ENCODE measurements at regions not wholly inside any gene's neighbourhood (a gene's known extent, or its start where the extent isn't known, plus 50 kb on each side); places are given as distances from the start of the nearest gene placed in this dataset.

DNA sequence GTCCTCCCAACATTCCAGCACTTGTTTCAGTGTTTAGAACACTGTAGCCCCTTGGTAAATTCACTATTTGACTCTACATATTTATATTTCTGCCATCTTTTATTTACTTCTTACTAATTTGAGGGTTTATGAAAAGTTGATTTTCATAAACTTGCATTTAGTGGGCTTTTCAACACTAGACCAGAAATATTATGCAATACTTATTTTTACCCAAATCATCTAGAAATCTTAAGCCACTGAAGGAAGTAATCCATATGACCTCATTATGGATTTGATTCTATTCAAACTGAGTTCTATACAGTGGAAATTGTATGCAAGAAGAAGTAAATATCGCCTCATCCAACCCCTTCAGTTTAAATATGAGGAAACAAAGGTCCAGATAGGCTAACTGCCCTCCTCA is 92.6 kb upstream of the VRK2 start:
- no peaks in the 10 kb centered on the region for H3K36me3 Mint-ChIP-seq
- H3K27me3 Mint-ChIP-seq = no peaks in the 10 kb centered on the region
- H3K27ac Mint-ChIP-seq = no peak overlapping the region
- no peak overlapping the region for H3K4me3 Mint-ChIP-seq
- H3K9me3 Mint-ChIP-seq = no peaks in the 10 kb centered on the region
- no peaks in the 10 kb centered on the region for H3K4me1 Mint-ChIP-seq

DNA sequence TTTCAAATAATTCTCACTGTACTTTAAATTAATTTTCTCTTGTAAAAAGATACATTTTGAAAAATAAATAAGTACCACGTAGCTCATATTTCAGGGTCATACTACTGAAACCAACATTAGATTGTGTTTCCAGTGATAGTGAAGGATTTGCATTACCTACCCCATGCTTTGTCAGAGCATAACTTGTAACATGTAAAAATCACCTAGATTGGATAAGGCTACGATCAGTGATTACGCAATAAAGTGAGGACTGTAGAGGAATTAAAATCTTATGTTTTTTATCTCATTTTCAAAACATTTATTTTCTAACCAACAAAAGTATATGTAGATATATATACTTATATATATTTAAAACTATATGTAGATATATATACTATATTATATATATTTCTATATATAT is 89.4 kb upstream of the VRK2 start:
- H3K4me3 Mint-ChIP-seq = no peak overlapping the region
- H3K36me3 Mint-ChIP-seq = no peaks in the 10 kb centered on the region
- H3K27ac Mint-ChIP-seq = no peak overlapping the region
- H3K9me3 Mint-ChIP-seq = no peaks in the 10 kb centered on the region
- no peaks in the 10 kb centered on the region for H3K4me1 Mint-ChIP-seq
- no peaks in the 10 kb centered on the region for H3K27me3 Mint-ChIP-seq

DNA sequence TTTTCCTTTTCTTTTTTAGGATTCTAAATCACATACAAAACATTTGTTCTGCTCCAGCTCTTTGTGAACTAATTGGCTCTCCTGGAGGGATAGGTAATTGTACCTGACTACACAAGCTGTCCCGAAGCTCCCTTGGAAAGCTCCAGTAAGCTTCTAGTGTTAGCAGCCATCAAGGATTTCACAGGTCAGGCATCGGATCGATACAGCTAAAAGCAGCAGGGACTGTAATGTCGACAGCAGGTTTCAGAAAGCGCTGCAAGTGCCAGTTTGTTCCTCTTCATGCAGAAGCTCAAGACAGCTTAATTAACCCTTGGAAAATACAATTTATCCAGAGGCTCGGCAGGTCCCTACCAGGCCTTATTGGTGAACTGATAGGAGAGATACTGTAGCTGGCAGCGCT is 87.2 kb upstream of the VRK2 start:
- H3K27me3 Mint-ChIP-seq = no peaks in the 10 kb centered on the region
- H3K4me3 Mint-ChIP-seq = no peak overlapping the region
- H3K4me1 Mint-ChIP-seq = no peaks in the 10 kb centered on the region
- H3K9me3 Mint-ChIP-seq = no peaks in the 10 kb centered on the region
- no peak overlapping the region for H3K27ac Mint-ChIP-seq
- no peaks in the 10 kb centered on the region for H3K36me3 Mint-ChIP-seq

DNA sequence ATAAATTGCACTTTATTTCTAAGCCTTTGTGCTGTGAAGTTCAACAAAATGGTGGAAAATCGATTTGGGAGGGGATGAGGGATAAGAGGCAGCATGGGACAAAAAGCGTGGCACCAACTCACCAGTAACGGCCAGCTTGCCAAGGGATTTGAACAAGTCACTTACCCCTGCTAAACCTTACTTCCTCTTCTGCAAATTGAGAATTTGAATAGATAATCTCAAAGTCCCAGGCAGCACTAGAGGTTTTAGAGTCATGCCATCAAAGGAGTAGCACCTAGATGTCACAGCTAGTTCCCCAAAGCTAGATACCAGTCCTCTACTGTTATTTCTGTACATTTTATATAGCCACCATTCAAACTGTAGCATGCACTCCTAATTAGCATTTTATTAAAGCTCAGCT is 83.7 kb upstream of the VRK2 start:
- no peak overlapping the region for H3K27ac Mint-ChIP-seq

DNA sequence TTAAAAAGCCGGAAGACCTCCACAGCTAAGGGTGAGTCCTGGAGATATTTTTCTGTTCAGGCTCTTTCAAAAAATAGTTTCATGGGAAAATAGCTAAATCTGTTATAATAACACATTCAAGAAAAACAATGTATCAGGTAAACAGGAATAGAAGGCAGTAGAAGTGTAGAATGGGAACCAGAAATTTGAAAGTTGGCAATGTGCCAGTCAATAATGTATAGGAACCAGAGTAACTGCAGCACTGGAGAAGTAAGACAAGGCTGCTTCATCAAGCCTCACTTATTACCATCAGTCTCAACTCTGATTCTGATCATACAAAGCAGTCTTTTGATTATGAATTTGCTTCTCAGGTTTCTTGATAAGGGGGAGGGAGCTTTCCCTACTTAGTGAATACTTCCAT is 81.4 kb upstream of the VRK2 start:
- Mint-ChIP-seq H3K27ac (no peak overlapping the region), H3K27me3 (no peaks in the 10 kb centered on the region), H3K4me1 (no peaks in the 10 kb centered on the region), H3K36me3 (no peaks in the 10 kb centered on the region), H3K9me3 (no peaks in the 10 kb centered on the region), H3K4me3 (no peak overlapping the region)

More for the DNA sequence above, 83.7 kb upstream of the VRK2 start:
- Mint-ChIP-seq H3K9me3 (no peaks in the 10 kb centered on the region), H3K36me3 (no peaks in the 10 kb centered on the region), H3K4me3 (no peak overlapping the region), H3K4me1 (no peaks in the 10 kb centered on the region), H3K27me3 (no peaks in the 10 kb centered on the region)

DNA sequence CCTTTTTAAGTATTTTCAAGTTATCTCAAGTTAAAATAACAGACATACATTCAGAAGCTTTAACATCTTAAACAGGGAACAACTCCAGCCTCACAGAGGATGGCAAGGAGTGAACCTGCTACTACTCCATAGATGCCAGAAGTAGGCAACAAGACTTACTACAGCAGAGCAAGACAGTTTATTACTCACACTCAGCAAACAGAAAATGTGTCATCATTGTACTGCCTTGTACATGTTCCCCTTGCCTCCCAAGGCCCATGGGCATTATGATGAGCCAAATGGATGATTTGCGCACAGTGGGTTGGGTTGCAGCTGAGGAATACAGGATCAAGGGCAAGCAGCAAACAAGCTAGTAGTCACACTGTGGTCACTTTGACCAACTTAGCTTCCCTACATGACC is 80.6 kb upstream of the VRK2 start:
- H3K36me3 Mint-ChIP-seq = no peaks in the 10 kb centered on the region
- H3K27me3 Mint-ChIP-seq = no peaks in the 10 kb centered on the region
- no peaks in the 10 kb centered on the region for H3K9me3 Mint-ChIP-seq
- H3K4me3 Mint-ChIP-seq = no peak overlapping the region
- no peaks in the 10 kb centered on the region for H3K4me1 Mint-ChIP-seq
- H3K27ac Mint-ChIP-seq = no peak overlapping the region

DNA sequence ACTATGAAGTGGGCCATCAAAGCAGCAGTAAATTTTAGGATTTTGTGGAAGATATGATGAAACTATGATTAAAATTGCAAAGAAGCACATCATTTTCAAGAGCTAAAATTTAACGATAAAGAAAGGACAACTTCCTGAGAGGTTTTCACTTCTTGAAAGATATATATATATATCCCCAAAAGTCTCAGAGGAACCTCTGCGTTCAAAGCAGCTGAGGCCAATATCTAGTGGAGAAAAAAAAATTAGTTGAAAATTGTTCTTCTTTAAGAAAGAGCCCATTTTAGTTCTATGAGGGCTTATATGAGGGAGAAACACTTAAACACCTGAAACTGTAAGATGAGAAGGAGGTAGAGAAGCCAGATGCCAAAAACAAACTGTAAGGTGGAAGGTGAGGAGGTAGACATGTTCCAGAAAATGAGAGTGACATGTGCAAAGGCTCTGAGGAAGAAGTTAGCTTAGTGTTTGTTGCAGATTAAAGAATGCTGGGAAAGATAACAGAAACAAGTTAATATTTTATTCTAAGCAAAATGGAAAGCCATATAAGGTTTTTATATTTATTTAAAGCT is 72.9 kb upstream of the VRK2 start:
- Mint-ChIP-seq H3K9me3 (no peaks in the 10 kb centered on the region), H3K4me3 (no peak overlapping the region), H3K4me1 (no peaks in the 10 kb centered on the region), H3K27ac (no peak overlapping the region), H3K36me3 (no peaks in the 10 kb centered on the region), H3K27me3 (no peaks in the 10 kb centered on the region)

DNA sequence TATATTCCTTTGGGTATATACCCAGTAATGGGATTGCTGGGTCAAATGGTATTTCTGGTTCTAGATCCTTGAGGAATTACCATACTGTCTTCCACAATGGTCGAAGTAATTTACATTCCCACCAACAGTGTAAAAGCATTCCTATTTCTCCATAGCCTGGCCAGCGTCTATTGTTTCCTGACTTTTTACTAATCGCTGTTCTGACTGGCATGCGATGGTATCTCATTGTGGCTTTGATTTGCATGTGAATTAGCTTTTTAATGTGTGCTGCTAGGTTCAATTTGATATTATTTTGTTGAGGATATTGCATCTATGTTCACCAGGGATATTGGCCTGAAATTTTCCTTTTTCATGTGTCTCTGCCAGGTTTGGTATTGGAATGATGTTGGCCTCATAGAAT is 67.4 kb upstream of the VRK2 start:
- H3K27ac Mint-ChIP-seq = no peak overlapping the region
- peaks cover 2% of the 10 kb centered on the region for H3K36me3 Mint-ChIP-seq

DNA sequence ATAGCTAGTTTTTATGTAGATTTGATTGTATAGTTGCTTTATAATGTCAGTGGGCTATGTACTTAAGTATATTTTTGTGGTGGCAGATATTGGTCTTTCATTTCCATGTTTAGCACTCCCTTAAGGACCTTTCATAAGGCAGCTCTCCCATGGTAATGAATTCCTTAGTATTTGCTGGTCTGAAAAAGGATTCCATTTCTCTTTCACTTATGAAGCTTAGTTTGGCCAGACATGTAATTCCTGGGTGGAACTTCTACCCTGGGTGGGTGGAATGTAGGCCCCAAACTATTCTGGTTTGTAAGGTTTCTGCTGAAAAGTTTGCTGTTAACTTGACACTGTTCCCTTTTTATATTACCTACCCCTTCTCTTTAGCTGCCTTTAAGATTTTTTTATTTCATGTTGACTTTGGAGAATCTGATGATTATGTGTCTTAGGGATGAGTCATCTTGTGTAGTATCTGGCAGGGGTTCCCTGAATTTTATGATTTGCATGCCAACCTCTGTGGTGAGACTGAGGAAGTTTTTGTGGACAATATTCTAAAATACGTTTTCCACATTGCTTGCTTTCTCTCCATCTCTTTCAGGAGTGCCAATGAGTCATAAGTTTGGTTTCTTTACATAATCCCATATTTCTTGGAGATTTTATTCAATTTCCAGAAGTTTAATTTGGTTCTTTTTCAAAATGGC is 65.4 kb upstream of the VRK2 start:
- no peaks in the 10 kb centered on the region for H3K4me1 Mint-ChIP-seq
- peaks cover 2% of the 10 kb centered on the region for H3K27me3 Mint-ChIP-seq
- H3K36me3 Mint-ChIP-seq = peaks cover 2% of the 10 kb centered on the region
- H3K27ac Mint-ChIP-seq = no peak overlapping the region
- H3K4me3 Mint-ChIP-seq = no peak overlapping the region
- peaks cover 16% of the 10 kb centered on the region for H3K9me3 Mint-ChIP-seq

More for the DNA sequence above, 67.4 kb upstream of the VRK2 start:
- Mint-ChIP-seq H3K4me1 (no peaks in the 10 kb centered on the region), H3K27me3 (peaks cover 2% of the 10 kb centered on the region), H3K9me3 (peaks cover 16% of the 10 kb centered on the region), H3K4me3 (no peak overlapping the region)

DNA sequence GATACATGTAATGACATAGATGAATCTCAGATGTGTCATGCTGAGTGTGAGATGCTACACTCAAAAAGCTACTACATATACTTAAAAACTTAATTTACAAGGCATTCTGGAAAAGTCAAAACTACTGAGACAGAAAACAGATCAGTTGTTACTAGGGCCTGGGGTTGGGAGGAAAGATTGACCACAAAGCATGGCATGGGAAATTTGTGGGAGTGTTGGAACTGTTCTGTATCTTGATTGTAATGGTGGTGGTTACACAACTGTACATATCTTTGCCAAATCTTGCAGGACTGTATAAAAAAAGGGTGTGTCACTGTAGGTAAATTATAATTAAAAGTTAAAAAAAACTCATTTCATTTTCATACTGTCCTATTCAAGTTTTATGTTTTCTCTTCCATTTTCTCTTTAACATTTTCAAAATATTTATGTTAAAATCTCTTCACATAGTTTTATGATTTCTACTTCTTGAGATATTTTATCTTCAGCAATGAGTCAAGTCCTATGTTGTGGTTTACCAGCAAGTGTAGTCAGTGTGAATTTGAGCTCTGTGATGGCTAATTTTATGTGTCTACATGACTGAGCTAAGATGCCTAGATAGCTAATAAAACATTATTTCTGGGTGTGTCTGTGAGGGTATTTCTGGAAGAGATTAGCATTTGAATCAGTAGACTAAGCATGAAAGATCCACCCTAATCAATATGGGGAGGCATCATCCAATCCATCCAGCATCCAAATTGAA is 58.6 kb upstream of the VRK2 start:
- H3K4me1 Mint-ChIP-seq = no peaks in the 10 kb centered on the region
- peaks cover 1% of the 10 kb centered on the region for H3K27me3 Mint-ChIP-seq
- no peak overlapping the region for H3K4me3 Mint-ChIP-seq
- H3K9me3 Mint-ChIP-seq = no peaks in the 10 kb centered on the region
- H3K27ac Mint-ChIP-seq = no peak overlapping the region
- H3K36me3 Mint-ChIP-seq = peaks cover 2% of the 10 kb centered on the region

DNA sequence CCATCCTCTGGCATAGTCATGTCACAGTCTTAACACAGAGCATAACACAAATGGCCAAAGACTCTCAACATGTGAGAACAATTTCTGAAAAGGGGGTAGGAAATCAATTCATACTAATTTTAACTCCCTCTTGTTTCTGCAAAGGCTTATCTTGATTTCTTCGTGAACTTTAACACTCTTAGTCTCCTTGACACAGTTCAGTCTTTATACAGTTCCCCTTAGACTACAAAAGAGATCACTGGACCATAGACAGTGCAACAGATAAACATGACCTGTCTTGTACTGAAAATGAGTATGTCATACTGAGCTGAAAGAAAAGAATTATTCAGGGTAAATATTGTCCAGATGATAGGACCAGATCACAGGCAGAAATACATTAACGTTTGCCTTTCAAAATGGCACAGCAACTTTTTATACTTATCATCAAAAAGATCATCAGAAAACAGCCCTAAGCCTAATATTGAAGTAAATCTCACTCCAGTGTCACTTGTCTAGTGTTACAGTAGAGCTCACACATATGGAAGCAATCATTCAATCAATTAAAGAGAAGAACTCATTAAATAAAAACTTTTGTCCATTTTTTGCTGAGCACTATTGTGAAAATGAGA is 56.4 kb upstream of the VRK2 start:
- Mint-ChIP-seq H3K4me3 (no peak overlapping the region), H3K9me3 (no peaks in the 10 kb centered on the region), H3K27ac (no peak overlapping the region), H3K4me1 (no peaks in the 10 kb centered on the region), H3K27me3 (no peaks in the 10 kb centered on the region), H3K36me3 (no peaks in the 10 kb centered on the region)

Measured in activated naive CD4-positive, alpha-beta T cell treated with anti-CD3 and anti-CD28 coated beads, Interleukin-2, amount 50 U/mL, for 24 hours (primary cell).